HepG2 (cell line): ENCODE measurements at regions not wholly inside any gene's neighbourhood (a gene's known extent, or its start where the extent isn't known, plus 50 kb on each side); places are given as distances from the start of the nearest gene placed in this dataset.

Experiments used
- ATAC-seq: fragments of 200-7000 bp; cut with Tn5 transposase; 3 replicates; pipeline ENCODE4 v1.9.1; 2020; ENCODE audit warnings: mild to moderate bottlenecking, moderate library complexity
- BruUV-seq: library from RNA; stranded (reverse); fragments of 400-500 nt; replicated peaks from 2 replicates; lab custom pipeline; 2021; lab: Mats Ljungman, UMichigan
- CTCF ChIA-PET: fragments of 300-600 bp; formaldehyde crosslinking; extraction: SDS; loops from one replicate; lab custom pipeline; 2021; ENCODE audit warnings: low total read pairs, inconsistent platforms, low intra/inter-chr PET ratio; lab: Yijun Ruan, JAX
- POLR2A ChIA-PET: fragments of 350-600 bp; sonication (Branson Sonifier 250); formaldehyde crosslinking; loops from one replicate; lab custom pipeline; 2020; ENCODE audit warnings: antibody characterized with exemption, inconsistent platforms; lab: Yijun Ruan, JAX
- DNase-seq: peaks from one replicate; pipeline ENCODE4 v3.0.0-alpha.2; 2015; ENCODE audit warnings: low spot score
- FAIRE-seq: peaks from 3 replicates; lab custom pipeline; 2011; peaks lifted over from hg19 to GRCh38; lab: Jason Lieb, UNC
- H2AFZ ChIP-seq: one replicate; pipeline ENCODE4 v1.6.1; 2011; ENCODE audit warnings: low read length, inconsistent platforms
- H3K27ac ChIP-seq: fragments of 300-600 bp; 3 replicates; pipeline ENCODE4 v1.8.0; 2011; ENCODE audit warnings: mixed run types, mild to moderate bottlenecking, mixed read lengths, low read length, inconsistent platforms; ENCODE audit not compliant: insufficient read depth; ENCODE audit errors: extremely low read length
- H3K27me3 ChIP-seq, 2 experiments: fragments of 200-600 bp in 1 of 2; 2 replicates in 1 of 2; 3 replicates in 1 of 2; pipeline versions ENCODE4 v1.6.0 to v1.8.0; 2011; ENCODE audit warnings: low read length in 2 of 2, mild to moderate bottlenecking in 2 of 2, moderate library complexity in 2 of 2, inconsistent platforms in 1 of 2; ENCODE audit not compliant: insufficient read depth in 2 of 2, control insufficient read depth in 1 of 2
- H3K36me3 ChIP-seq, 2 experiments: fragments of 200-600 bp in 1 of 2; replicated peaks in 1 of 2; 2 replicates in 1 of 2; 3 replicates in 1 of 2; pipeline versions ENCODE4 v1.5.1 to v1.8.0; 2011; ENCODE audit warnings: low read length in 2 of 2, inconsistent platforms in 1 of 2; ENCODE audit not compliant: insufficient read depth in 2 of 2, control insufficient read depth in 1 of 2
- H3K4me1 ChIP-seq: 2 replicates; pipeline ENCODE4 v1.5.1; 2012; ENCODE audit warnings: low read length, inconsistent platforms; ENCODE audit not compliant: insufficient read depth
- H3K4me2 ChIP-seq: 2 replicates; pipeline ENCODE4 v1.6.0; 2011; ENCODE audit warnings: low read depth, low read length, inconsistent platforms
- H3K4me3 ChIP-seq, 3 experiments: fragments of 200-600 bp in 1 of 3; sonication (generic), shearing (Covaris generic) in 1 of 3; replicated peaks in 1 of 3; 2 replicates each; pipeline ENCODE4 v1.5.1; 2011 to 2016; ENCODE audit warnings: low read length in 3 of 3, inconsistent platforms in 2 of 3, low read depth in 2 of 3, mild to moderate bottlenecking in 2 of 3, control low read depth in 1 of 3, mixed read lengths in 1 of 3; ENCODE audit not compliant: insufficient read depth in 1 of 3
- H3K79me2 ChIP-seq: one replicate; pipeline ENCODE4 v1.6.1; 2011; ENCODE audit warnings: low read length, inconsistent platforms; ENCODE audit not compliant: insufficient read depth
- H3K9ac ChIP-seq: 2 replicates; pipeline ENCODE4 v1.6.0; 2011; ENCODE audit warnings: mild to moderate bottlenecking, low read depth, low read length, inconsistent platforms; ENCODE audit not compliant: insufficient read depth
- H3K9me3 ChIP-seq: 2 replicates; pipeline ENCODE4 v1.5.1; 2012; ENCODE audit warnings: mild to moderate bottlenecking, low read length
- H4K20me1 ChIP-seq: 2 replicates; pipeline ENCODE4 v1.6.0; 2011; ENCODE audit warnings: inconsistent platforms, mild to moderate bottlenecking, low read length, moderate library complexity; ENCODE audit not compliant: insufficient read depth
- CENPX ChIP-seq: sonication (generic); formaldehyde crosslinking; IDR thresholded peaks from 2 replicates; pipeline ENCODE4 v1.9.0; 2021; ENCODE audit warnings: mild to moderate bottlenecking, missing genetic modification reagents, moderate library complexity
- MBNL3 ChIP-seq: fragments of 250-450 bp; sonication (Bioruptor Pico); conservative IDR thresholded peaks from 2 replicates; pipeline ENCODE4 v1.8.0; 2022; ENCODE audit warnings: mild to moderate bottlenecking, inconsistent platforms
- MXD4 ChIP-seq: IDR thresholded peaks from 2 replicates; pipeline ENCODE4 v1.6.1; 2016; ENCODE audit warnings: mild to moderate bottlenecking, missing biosample characterization, missing genetic modification reagents
- NFKB2 ChIP-seq: sonication (generic); formaldehyde crosslinking; IDR thresholded peaks from 2 replicates; pipeline ENCODE4 v1.4.0; 2020; ENCODE audit warnings: missing genetic modification reagents, borderline replicate concordance
- SALL1 ChIP-seq: sonication (generic); formaldehyde crosslinking; IDR thresholded peaks from 2 replicates; pipeline ENCODE4 v1.8.0; 2022; ENCODE audit warnings: mild to moderate bottlenecking, missing genetic modification reagents
- SOX13 ChIP-seq, 3 experiments: fragments of 450-650 bp in 1 of 3; sonication (generic) in 1 of 3; formaldehyde crosslinking in 1 of 3; IDR thresholded peaks in 2 of 3; conservative IDR thresholded peaks in 1 of 3; 2 replicates each; pipeline versions ENCODE4 v1.5.0 to v1.6.1; 2016 to 2020; ENCODE audit warnings: antibody characterized with exemption in 1 of 3, mild to moderate bottlenecking in 1 of 3, missing compliant biosample characterization in 1 of 3, missing genetic modification reagents in 1 of 3, moderate library complexity in 1 of 3
- ZNF558 ChIP-seq: sonication (generic); formaldehyde crosslinking; IDR thresholded peaks from 2 replicates; pipeline ENCODE4 v1.9.0; 2022; ENCODE audit warnings: mild to moderate bottlenecking, missing genetic modification reagents, borderline replicate concordance
- WGBS: methylation state at CpG from one replicate; pipeline ENCODE4 v1.1.6; 2017; ENCODE audit warnings: low lambda C conversion rate; 5-methylcytosine and 5-hydroxymethylcytosine counted together
- in situ Hi-C: cut with HindIII; loops from 2 replicates; pipeline ENCODE4 v1.10.0; 2017; ENCODE audit warnings: low pct_unique_long_range_greater_than_20kb; ENCODE audit not compliant: extremely low pct_ligation_motif_present
- intact Hi-C: fragments of 100-400 bp; cut with micrococcal nuclease; formaldehyde crosslinking; loops from one replicate; pipeline ENCODE4 v1.10.0; 2022; ENCODE audit not compliant: unreplicated experiment
- TF ChIP-seq, protein P1 (sequence below): fragments of 450-650 bp; IDR thresholded peaks from 2 replicates; pipeline ENCODE4 v1.6.1; 2017
- TF ChIP-seq, protein P2 (sequence below): sonication (generic); formaldehyde crosslinking; IDR thresholded peaks from 2 replicates; pipeline ENCODE4 v1.8.0; 2022; ENCODE audit warnings: mild to moderate bottlenecking, missing genetic modification reagents

GRCh38 chr13:22235950-22236290, 565.0 kb downstream of the FGF9 start:
- Histone ChIP-seq H2AFZ (no peak overlapping the region), H3K79me2 (no peaks in the 10 kb centered on the region), H3K4me3 (no peak overlapping the region), H3K9me3 (no peaks in the 10 kb centered on the region), H3K27me3 (no peaks in the 10 kb centered on the region), H3K9ac (no peak overlapping the region), H3K27ac (no peak overlapping the region), H3K36me3 (no peaks in the 10 kb centered on the region), H3K4me2 (no peak overlapping the region), H4K20me1 (no peaks in the 10 kb centered on the region), H3K4me1 (no peaks in the 10 kb centered on the region)
- intact Hi-C loops (no loop called here), in situ Hi-C loops (no loop called here)
- POLR2A ChIA-PET: no interaction called here
- DNase-seq: no peak
- FAIRE-seq: no peak
- ATAC-seq: no peak
- CTCF ChIA-PET: no interaction called here
- 36% methylated on average over 2 of the region's 2 CpGs for WGBS
- TF ChIP-seq SALL1 (CRISPR knock-in tag): no peak
- TF ChIP-seq MXD4 (CRISPR knock-in tag): no peak
- TF ChIP-seq, protein P1, sequence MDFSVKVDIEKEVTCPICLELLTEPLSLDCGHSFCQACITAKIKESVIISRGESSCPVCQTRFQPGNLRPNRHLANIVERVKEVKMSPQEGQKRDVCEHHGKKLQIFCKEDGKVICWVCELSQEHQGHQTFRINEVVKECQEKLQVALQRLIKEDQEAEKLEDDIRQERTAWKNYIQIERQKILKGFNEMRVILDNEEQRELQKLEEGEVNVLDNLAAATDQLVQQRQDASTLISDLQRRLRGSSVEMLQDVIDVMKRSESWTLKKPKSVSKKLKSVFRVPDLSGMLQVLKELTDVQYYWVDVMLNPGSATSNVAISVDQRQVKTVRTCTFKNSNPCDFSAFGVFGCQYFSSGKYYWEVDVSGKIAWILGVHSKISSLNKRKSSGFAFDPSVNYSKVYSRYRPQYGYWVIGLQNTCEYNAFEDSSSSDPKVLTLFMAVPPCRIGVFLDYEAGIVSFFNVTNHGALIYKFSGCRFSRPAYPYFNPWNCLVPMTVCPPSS: no peak
- BruUV-seq: no TSS peak

DNA sequence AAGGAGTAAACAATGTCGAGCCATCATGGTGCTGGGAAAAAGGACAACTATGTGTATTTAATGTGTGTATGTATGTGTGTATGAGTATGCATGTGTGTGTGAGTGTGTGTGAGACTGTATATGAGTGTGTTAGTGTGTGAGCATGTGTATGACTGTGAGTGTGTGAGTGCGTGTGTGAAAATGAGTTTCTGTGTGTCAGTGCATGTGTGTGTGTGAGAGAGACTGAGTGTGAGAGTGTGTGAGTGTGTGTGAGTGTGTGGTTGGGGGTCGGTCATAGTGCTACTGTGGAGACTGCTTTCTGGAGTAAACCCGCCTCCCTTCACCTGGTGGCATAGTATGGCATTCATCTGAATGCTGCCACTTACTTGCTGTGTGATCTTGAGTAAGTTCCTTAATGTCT, 567.4 kb downstream of the FGF9 start:
- TF ChIP-seq SOX13 (IDR thresholded peaks at IDR 0.05) (no peak), SOX13 (CRISPR knock-in tag; conservative IDR thresholded peaks at IDR 0.05 in 1 of 2, IDR thresholded peaks at IDR 0.05 in 1 of 2) (no peak), NFKB2 (CRISPR knock-in tag) (no peak), ZNF558 (CRISPR knock-in tag) (no peak), MBNL3 (CRISPR knock-in tag) (no peak), CENPX (CRISPR knock-in tag) (no peak)
- TF ChIP-seq, protein P2, sequence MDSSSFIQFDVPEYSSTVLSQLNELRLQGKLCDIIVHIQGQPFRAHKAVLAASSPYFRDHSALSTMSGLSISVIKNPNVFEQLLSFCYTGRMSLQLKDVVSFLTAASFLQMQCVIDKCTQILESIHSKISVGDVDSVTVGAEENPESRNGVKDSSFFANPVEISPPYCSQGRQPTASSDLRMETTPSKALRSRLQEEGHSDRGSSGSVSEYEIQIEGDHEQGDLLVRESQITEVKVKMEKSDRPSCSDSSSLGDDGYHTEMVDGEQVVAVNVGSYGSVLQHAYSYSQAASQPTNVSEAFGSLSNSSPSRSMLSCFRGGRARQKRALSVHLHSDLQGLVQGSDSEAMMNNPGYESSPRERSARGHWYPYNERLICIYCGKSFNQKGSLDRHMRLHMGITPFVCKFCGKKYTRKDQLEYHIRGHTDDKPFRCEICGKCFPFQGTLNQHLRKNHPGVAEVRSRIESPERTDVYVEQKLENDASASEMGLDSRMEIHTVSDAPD (CRISPR knock-in tag): no peak
- TF ChIP-seq, all 625 proteins: peak for 0
- Histone ChIP-seq H3K27me3 (no peaks in the 10 kb centered on the region), H3K9me3 (no peaks in the 10 kb centered on the region), H3K27ac (no peak overlapping the region), H2AFZ (no peak overlapping the region), H3K4me3 (no peak overlapping the region), H4K20me1 (no peaks in the 10 kb centered on the region), H3K4me2 (no peak overlapping the region), H3K4me1 (no peaks in the 10 kb centered on the region), H3K9ac (no peak overlapping the region), H3K79me2 (no peaks in the 10 kb centered on the region), H3K36me3 (no peaks in the 10 kb centered on the region)
- no peak for FAIRE-seq
- ChIA-PET CTCF (no interaction called here), POLR2A (no interaction called here)
- in situ Hi-C loops (no loop called here), intact Hi-C loops (no loop called here)
- no TSS peak for BruUV-seq
- DNase-seq: no peak
- no peak for ATAC-seq
- 18% methylated on average over 4 of the region's 4 CpGs for WGBS
